ENCODE measurements at regions not wholly inside any gene's neighbourhood (a gene's known extent, or its start where the extent isn't known, plus 50 kb on each side); places are given as distances from the start of the nearest gene placed in this dataset.

GRCh38 chr3:30457726-30458125 lies 148.7 kb upstream of the TGFBR2 start:
- TF ChIP-seq POLR2A (IDR thresholded peaks at IDR 0.05) (no peak), CTCF (IDR thresholded peaks at IDR 0.05) (no peak), POLR2AphosphoS5 (IDR thresholded peaks at IDR 0.05) (peak in 1 of 4 donors; percentile 9)

Data from sigmoid colon (tissue), 4 donors.